Fibroblast of lung (primary cell): ENCODE measurements at regions not wholly inside any gene's neighbourhood (a gene's known extent, or its start where the extent isn't known, plus 50 kb on each side); places are given as distances from the start of the nearest gene placed in this dataset.

Experiments used
- DNase-seq, 2 donors: peaks; one replicate each; pipeline versions ENCODE4 v3.0.0 to v3.0.0-alpha.2; 2010; ENCODE audit warnings: low read depth in 2 of 2
- H2AFZ ChIP-seq: 2 replicates; pipeline ENCODE4 v1.5.1; 2012; ENCODE audit warnings: low read length, control low read depth, inconsistent platforms
- H3K27ac ChIP-seq: 2 replicates; pipeline ENCODE4 v1.5.1; 2011; ENCODE audit warnings: low read length, control low read depth; ENCODE audit not compliant: insufficient read depth
- H3K27me3 ChIP-seq: 2 replicates; pipeline ENCODE4 v1.5.1; 2011; ENCODE audit warnings: mild to moderate bottlenecking, low read length; ENCODE audit not compliant: control insufficient read depth, insufficient read depth
- H3K36me3 ChIP-seq: 2 replicates; pipeline ENCODE4 v1.5.1; 2011; ENCODE audit warnings: low read length; ENCODE audit not compliant: control insufficient read depth, insufficient read depth
- H3K4me1 ChIP-seq: 2 replicates; pipeline ENCODE4 v1.5.1; 2011; ENCODE audit warnings: low read length; ENCODE audit not compliant: control insufficient read depth, insufficient read depth; ENCODE audit errors: extremely low read depth
- H3K4me2 ChIP-seq: 2 replicates; pipeline ENCODE4 v1.5.1; 2011; ENCODE audit warnings: low read length, control low read depth; ENCODE audit not compliant: insufficient read depth; ENCODE audit errors: extremely low read depth
- H3K4me3 ChIP-seq, 4 experiments: fragments of 200-600 bp in 1 of 4; sonication (generic) in 1 of 4; replicated peaks in 1 of 4; 2 replicates each; pipeline ENCODE4 v1.5.1; 2011 to 2016; ENCODE audit warnings: low read length in 4 of 4, low read depth in 3 of 4, mild to moderate bottlenecking in 3 of 4, control low read depth in 2 of 4, inconsistent platforms in 1 of 4, mixed read lengths in 1 of 4; ENCODE audit not compliant: insufficient read depth in 1 of 4; ENCODE audit errors: control extremely low read depth in 1 of 4
- H3K79me2 ChIP-seq: 2 replicates; pipeline ENCODE4 v1.5.1; 2012; ENCODE audit warnings: mild to moderate bottlenecking, low read length, inconsistent platforms; ENCODE audit not compliant: control insufficient read depth, insufficient read depth
- H3K9ac ChIP-seq: 2 replicates; pipeline ENCODE4 v1.5.1; 2011; ENCODE audit warnings: mild to moderate bottlenecking, low read length, control low read depth; ENCODE audit not compliant: insufficient read depth
- H3K9me3 ChIP-seq: 2 replicates; pipeline ENCODE4 v1.5.1; 2012; ENCODE audit warnings: low read depth, low read length; ENCODE audit not compliant: control insufficient read depth, insufficient read depth
- H4K20me1 ChIP-seq: 2 replicates; pipeline ENCODE4 v1.5.1; 2011; ENCODE audit warnings: low read length; ENCODE audit not compliant: control insufficient read depth, insufficient read depth; ENCODE audit errors: extremely low read depth
- EZH2 ChIP-seq: IDR thresholded peaks from 2 replicates; pipeline ENCODE4 v1.5.1; 2012; ENCODE audit warnings: low read length, control low read depth, mild to moderate bottlenecking; ENCODE audit errors: missing control alignments
- TF ChIP-seq, protein P1 (sequence below), 2 donors: IDR thresholded peaks in 1 of 2; conservative IDR thresholded peaks in 1 of 2; 1 replicate in 1 of 2; 2 replicates in 1 of 2; pipeline ENCODE4 v1.5.1; 2011 to 2012; ENCODE audit warnings: low read length in 2 of 2, control low read depth in 1 of 2, inconsistent platforms in 1 of 2, low read depth in 1 of 2, mild to moderate bottlenecking in 1 of 2

DNA sequence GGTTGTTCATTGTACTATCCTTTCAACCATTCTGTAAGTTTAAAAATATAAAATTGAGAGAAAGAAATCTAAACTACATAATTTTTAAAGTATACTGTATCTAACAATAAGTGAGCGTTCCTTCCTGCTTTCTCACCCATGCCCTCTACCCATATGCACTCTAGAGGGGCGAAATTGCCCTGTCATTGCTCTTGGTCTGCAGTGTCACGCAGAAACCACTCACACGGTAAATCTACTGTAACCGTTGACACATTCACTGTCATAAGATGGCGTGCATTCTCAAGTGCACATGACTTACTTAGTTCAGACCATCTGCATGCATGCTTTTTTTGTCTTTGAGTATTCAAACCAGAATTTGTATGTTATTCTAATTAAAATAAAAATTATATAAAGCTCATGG, 55.7 kb upstream of the NIPBL start:
- no peaks in the 10 kb centered on the region for H3K79me2 ChIP-seq
- TF ChIP-seq EZH2: no peak
- TF ChIP-seq, protein P1, sequence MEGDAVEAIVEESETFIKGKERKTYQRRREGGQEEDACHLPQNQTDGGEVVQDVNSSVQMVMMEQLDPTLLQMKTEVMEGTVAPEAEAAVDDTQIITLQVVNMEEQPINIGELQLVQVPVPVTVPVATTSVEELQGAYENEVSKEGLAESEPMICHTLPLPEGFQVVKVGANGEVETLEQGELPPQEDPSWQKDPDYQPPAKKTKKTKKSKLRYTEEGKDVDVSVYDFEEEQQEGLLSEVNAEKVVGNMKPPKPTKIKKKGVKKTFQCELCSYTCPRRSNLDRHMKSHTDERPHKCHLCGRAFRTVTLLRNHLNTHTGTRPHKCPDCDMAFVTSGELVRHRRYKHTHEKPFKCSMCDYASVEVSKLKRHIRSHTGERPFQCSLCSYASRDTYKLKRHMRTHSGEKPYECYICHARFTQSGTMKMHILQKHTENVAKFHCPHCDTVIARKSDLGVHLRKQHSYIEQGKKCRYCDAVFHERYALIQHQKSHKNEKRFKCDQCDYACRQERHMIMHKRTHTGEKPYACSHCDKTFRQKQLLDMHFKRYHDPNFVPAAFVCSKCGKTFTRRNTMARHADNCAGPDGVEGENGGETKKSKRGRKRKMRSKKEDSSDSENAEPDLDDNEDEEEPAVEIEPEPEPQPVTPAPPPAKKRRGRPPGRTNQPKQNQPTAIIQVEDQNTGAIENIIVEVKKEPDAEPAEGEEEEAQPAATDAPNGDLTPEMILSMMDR (conservative IDR thresholded peaks at IDR 0.05 in 1 of 2, IDR thresholded peaks at IDR 0.05 in 1 of 2; ENCODE audit: low read depth in 1 of 2, low read length in 2 of 2): no peak
- H3K9ac ChIP-seq: no peak overlapping the region
- no peak overlapping the region for H2AFZ ChIP-seq
- H3K9me3 ChIP-seq: no peaks in the 10 kb centered on the region
- H3K4me1 ChIP-seq: no peaks in the 10 kb centered on the region
- H4K20me1 ChIP-seq: no peaks in the 10 kb centered on the region
- no peaks in the 10 kb centered on the region for H3K36me3 ChIP-seq
- no peak overlapping the region for H3K27ac ChIP-seq
- H3K27me3 ChIP-seq: no peaks in the 10 kb centered on the region
- H3K4me2 ChIP-seq: no peak overlapping the region
- no peak overlapping the region for H3K4me3 ChIP-seq
- DNase-seq: no peak

DNA sequence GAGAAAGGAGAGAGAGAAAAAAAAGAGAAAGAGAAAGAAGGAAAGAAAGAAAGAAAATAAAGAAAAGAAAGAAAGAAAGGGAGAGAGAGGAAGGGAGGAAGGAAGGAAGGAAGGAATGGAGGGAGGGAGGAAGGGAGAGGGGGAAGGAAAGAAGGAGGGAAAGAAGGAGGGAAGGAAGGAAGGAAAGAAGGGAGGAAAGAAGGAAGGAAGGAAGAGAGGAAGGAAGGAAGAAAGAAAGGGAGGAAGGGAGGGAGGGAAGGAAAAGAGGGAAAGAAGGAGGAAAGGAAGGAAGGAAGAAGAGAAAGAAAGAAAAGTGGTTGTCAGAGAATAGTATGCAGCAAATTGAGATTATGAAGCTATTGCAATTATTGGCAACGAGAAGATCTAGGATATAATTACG, 49.9 kb upstream of the NIPBL start:
- no peak for DNase-seq
- Histone ChIP-seq H3K4me2 (no peak overlapping the region), H3K79me2 (no peaks in the 10 kb centered on the region), H3K9ac (no peak overlapping the region), H2AFZ (no peak overlapping the region), H3K4me3 (no peak overlapping the region), H3K27me3 (peaks cover 2% of the 10 kb centered on the region), H3K9me3 (no peaks in the 10 kb centered on the region), H4K20me1 (no peaks in the 10 kb centered on the region), H3K27ac (no peak overlapping the region), H3K4me1 (no peaks in the 10 kb centered on the region), H3K36me3 (no peaks in the 10 kb centered on the region)
- TF ChIP-seq, protein P1 (conservative IDR thresholded peaks at IDR 0.05 in 1 of 2, IDR thresholded peaks at IDR 0.05 in 1 of 2; ENCODE audit: low read depth in 1 of 2, low read length in 2 of 2): no peak
